ENCODE measurements at regions not wholly inside any gene's neighbourhood (a gene's known extent, or its start where the extent isn't known, plus 50 kb on each side); places are given as distances from the start of the nearest gene placed in this dataset.

DNA sequence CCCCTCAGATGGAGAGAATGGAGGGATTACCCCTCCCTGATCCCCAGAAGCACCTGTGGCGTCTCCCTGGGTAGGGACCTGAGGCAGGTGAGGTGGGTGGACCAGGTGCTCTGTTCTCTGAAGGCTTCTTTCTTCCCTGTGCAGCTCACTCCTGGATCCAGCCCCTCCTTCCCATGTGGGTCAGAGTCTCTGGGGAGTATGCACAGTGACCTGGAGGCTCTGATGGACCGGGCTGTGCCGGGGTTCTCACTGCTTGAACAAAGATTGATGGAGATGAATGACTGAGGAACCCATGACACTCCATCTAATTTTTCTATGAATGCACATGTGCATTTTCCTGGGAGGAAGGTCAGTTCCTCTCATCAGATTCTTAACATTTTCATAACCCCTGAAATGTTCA is 78.6 kb upstream of the SHANK2 start:
- ChIA-PET CTCF (no interaction called here), POLR2A (ENCODE audit: low non-redundant PET) (no interaction called here)
- intact Hi-C loops (cut with micrococcal nuclease; ENCODE audit: unreplicated experiment): no loop called here
- no peak overlapping the region for H3K27ac ChIP-seq (ENCODE audit: low read depth, low read length, poor library complexity, severe bottlenecking)
- H3K4me1 ChIP-seq (ENCODE audit: insufficient read depth, low read length, poor library complexity, severe bottlenecking): no peaks in the 10 kb centered on the region
- H3K9me3 ChIP-seq (ENCODE audit: low read depth, low read length, poor library complexity, severe bottlenecking): peaks cover 18% of the 10 kb centered on the region
- DNase-seq (ENCODE audit: low spot score): no peak
- no TSS peak for BruUV-seq (replicated peaks)
- H3K27me3 ChIP-seq (replicated peaks; ENCODE audit: insufficient read depth, low read depth, low read length, poor library complexity): no peaks in the 10 kb centered on the region
- H3K4me3 ChIP-seq (ENCODE audit: low read depth, low read length, poor library complexity, severe bottlenecking): no peak overlapping the region
- TF ChIP-seq, protein P1, sequence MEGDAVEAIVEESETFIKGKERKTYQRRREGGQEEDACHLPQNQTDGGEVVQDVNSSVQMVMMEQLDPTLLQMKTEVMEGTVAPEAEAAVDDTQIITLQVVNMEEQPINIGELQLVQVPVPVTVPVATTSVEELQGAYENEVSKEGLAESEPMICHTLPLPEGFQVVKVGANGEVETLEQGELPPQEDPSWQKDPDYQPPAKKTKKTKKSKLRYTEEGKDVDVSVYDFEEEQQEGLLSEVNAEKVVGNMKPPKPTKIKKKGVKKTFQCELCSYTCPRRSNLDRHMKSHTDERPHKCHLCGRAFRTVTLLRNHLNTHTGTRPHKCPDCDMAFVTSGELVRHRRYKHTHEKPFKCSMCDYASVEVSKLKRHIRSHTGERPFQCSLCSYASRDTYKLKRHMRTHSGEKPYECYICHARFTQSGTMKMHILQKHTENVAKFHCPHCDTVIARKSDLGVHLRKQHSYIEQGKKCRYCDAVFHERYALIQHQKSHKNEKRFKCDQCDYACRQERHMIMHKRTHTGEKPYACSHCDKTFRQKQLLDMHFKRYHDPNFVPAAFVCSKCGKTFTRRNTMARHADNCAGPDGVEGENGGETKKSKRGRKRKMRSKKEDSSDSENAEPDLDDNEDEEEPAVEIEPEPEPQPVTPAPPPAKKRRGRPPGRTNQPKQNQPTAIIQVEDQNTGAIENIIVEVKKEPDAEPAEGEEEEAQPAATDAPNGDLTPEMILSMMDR (conservative IDR thresholded peaks at IDR 0.05; ENCODE audit: low read depth, low read length): no peak
- no peak for TF ChIP-seq EZH2 (IDR thresholded peaks at IDR 0.05; ENCODE audit: borderline replicate concordance, low read depth, low read length, poor library complexity, severe bottlenecking)
- H3K36me3 ChIP-seq (ENCODE audit: insufficient read depth, low read length, poor library complexity, severe bottlenecking): no peaks in the 10 kb centered on the region

DNA sequence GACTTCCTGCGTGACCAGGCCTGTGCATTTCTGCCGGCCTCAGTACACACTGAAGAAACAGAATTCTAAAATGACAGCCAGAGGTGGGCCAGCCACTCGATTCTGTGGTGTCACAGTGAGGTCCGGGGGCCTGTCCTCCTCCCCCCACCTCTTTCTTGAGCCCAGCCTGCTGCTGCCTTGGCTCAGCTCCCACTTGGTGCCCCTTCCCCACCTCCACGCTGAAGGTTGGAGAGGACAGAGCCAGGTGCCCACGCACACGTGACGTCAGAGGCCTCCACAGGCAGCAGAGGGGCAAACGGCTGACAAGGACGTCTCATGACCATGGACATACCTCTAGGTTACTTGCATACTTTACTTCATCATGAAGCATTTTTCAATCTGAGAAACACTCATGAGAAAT is 78.0 kb upstream of the SHANK2 start:
- no peak overlapping the region for H3K4me3 ChIP-seq (ENCODE audit: low read depth, low read length, poor library complexity, severe bottlenecking)
- H3K36me3 ChIP-seq (ENCODE audit: insufficient read depth, low read length, poor library complexity, severe bottlenecking): no peaks in the 10 kb centered on the region
- H3K4me1 ChIP-seq (ENCODE audit: insufficient read depth, low read length, poor library complexity, severe bottlenecking): no peaks in the 10 kb centered on the region
- POLR2A ChIA-PET (ENCODE audit: low non-redundant PET): no interaction called here
- intact Hi-C loops (cut with micrococcal nuclease; ENCODE audit: unreplicated experiment): no loop called here
- CTCF ChIA-PET: no interaction called here
- no peak for DNase-seq (ENCODE audit: low spot score)
- BruUV-seq (replicated peaks): no TSS peak
- TF ChIP-seq, protein P1 (conservative IDR thresholded peaks at IDR 0.05; ENCODE audit: low read depth, low read length): no peak
- no peak for TF ChIP-seq EZH2 (IDR thresholded peaks at IDR 0.05; ENCODE audit: borderline replicate concordance, low read depth, low read length, poor library complexity, severe bottlenecking)
- H3K9me3 ChIP-seq (ENCODE audit: low read depth, low read length, poor library complexity, severe bottlenecking): peaks cover 18% of the 10 kb centered on the region
- H3K27me3 ChIP-seq (replicated peaks; ENCODE audit: insufficient read depth, low read depth, low read length, poor library complexity): no peaks in the 10 kb centered on the region
- no peak overlapping the region for H3K27ac ChIP-seq (ENCODE audit: low read depth, low read length, poor library complexity, severe bottlenecking)

DNA sequence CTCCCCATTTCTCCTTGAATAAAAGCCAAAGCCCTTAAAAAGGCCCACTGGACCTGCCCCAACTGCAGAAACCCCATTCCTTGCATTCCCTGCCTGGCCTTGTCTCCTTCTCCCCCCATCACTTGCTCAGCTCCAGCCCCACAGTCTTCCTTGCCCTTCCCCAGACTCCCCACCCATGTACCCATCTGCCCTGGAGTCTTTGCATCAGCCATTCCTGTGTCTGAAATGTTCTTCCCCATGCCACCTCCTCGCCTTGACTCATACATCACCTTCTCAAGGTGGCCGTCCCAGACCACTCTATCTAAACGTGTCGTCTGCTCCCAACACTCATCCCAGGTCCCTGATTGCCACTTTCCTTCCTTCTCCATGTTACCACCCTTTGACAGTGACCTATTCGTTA is 77.4 kb upstream of the SHANK2 start:
- no peaks in the 10 kb centered on the region for H3K4me1 ChIP-seq (ENCODE audit: insufficient read depth, low read length, poor library complexity, severe bottlenecking)
- TF ChIP-seq, protein P1 (conservative IDR thresholded peaks at IDR 0.05; ENCODE audit: low read depth, low read length): no peak
- no peak for TF ChIP-seq EZH2 (IDR thresholded peaks at IDR 0.05; ENCODE audit: borderline replicate concordance, low read depth, low read length, poor library complexity, severe bottlenecking)
- intact Hi-C loops (cut with micrococcal nuclease; ENCODE audit: unreplicated experiment): no loop called here
- ChIA-PET CTCF (no interaction called here), POLR2A (ENCODE audit: low non-redundant PET) (no interaction called here)
- H3K4me3 ChIP-seq (ENCODE audit: low read depth, low read length, poor library complexity, severe bottlenecking): no peak overlapping the region
- no peaks in the 10 kb centered on the region for H3K27me3 ChIP-seq (replicated peaks; ENCODE audit: insufficient read depth, low read depth, low read length, poor library complexity)
- peaks cover 18% of the 10 kb centered on the region for H3K9me3 ChIP-seq (ENCODE audit: low read depth, low read length, poor library complexity, severe bottlenecking)
- BruUV-seq (replicated peaks): no TSS peak
- DNase-seq (ENCODE audit: low spot score): no peak
- H3K27ac ChIP-seq (ENCODE audit: low read depth, low read length, poor library complexity, severe bottlenecking): no peak overlapping the region
- H3K36me3 ChIP-seq (ENCODE audit: insufficient read depth, low read length, poor library complexity, severe bottlenecking): no peaks in the 10 kb centered on the region

Measured in A673 (cell line).